GM23338 (cell line): ENCODE measurements at regions not wholly inside any gene's neighbourhood (a gene's known extent, or its start where the extent isn't known, plus 50 kb on each side); places are given as distances from the start of the nearest gene placed in this dataset.

ENCODE experiments used
- ATAC-seq: fragments of 200-7000 bp; cut with Tn5 transposase; 3 replicates; pipeline ENCODE4 v1.9.1; 2020
- DNase-seq: peaks from one replicate; pipeline ENCODE4 v3.0.0-alpha.2; 2015; ENCODE audit warnings: low spot score
- H2AFZ ChIP-seq: fragments of 200-600 bp; sonication (generic); 2 replicates; pipeline ENCODE4 v1.8.0; 2016; ENCODE audit warnings: antibody characterized with exemption, mild to moderate bottlenecking, moderate library complexity
- H3F3A ChIP-seq: fragments of 200-600 bp; sonication (generic); replicated peaks from 2 replicates; pipeline ENCODE4 v1.8.0; 2017; ENCODE audit warnings: antibody characterized with exemption, mixed run types, low read depth
- H3K27ac ChIP-seq: fragments of 200-600 bp; sonication (generic); 2 replicates; pipeline ENCODE4 v1.6.1; 2016; ENCODE audit warnings: low read depth
- H3K27me3 ChIP-seq: fragments of 200-600 bp; sonication (generic); 2 replicates; pipeline ENCODE4 v1.8.0; 2016; ENCODE audit warnings: mild to moderate bottlenecking, mixed run types, moderate library complexity; ENCODE audit not compliant: insufficient read depth
- H3K36me3 ChIP-seq: fragments of 200-600 bp; sonication (generic); 2 replicates; pipeline ENCODE4 v1.8.0; 2016; ENCODE audit warnings: mild to moderate bottlenecking; ENCODE audit not compliant: insufficient read depth
- H3K4me1 ChIP-seq: fragments of 200-600 bp; sonication (generic); 2 replicates; pipeline ENCODE4 v1.8.0; 2016; ENCODE audit warnings: mild to moderate bottlenecking, moderate library complexity; ENCODE audit not compliant: insufficient read depth
- H3K4me2 ChIP-seq: fragments of 200-600 bp; sonication (generic); 2 replicates; pipeline ENCODE4 v1.7.1; 2017; ENCODE audit warnings: mixed run types
- H3K4me3 ChIP-seq: fragments of 200-600 bp; sonication (generic); 2 replicates; pipeline ENCODE4 v1.6.1; 2016; ENCODE audit warnings: mixed run types
- H3K79me2 ChIP-seq: fragments of 200-600 bp; sonication (generic); replicated peaks from 2 replicates; pipeline ENCODE4 v1.8.0; 2017; ENCODE audit warnings: mild to moderate bottlenecking; ENCODE audit not compliant: insufficient read depth
- H3K9me2 ChIP-seq: fragments of 200-600 bp; sonication (generic); 2 replicates; pipeline ENCODE4 v1.8.0; 2017; ENCODE audit not compliant: insufficient read depth
- H4K20me1 ChIP-seq: fragments of 200-600 bp; sonication (generic); replicated peaks from 2 replicates; pipeline ENCODE4 v1.8.0; 2017; ENCODE audit warnings: mild to moderate bottlenecking; ENCODE audit not compliant: insufficient read depth
- H3K27ac Mint-ChIP-seq: 2 replicates; pipeline ENCODE4 v1.8.0; 2020; ENCODE audit warnings: inconsistent platforms, mild to moderate bottlenecking, moderate library complexity, mixed read lengths
- H3K27me3 Mint-ChIP-seq: 3 replicates; pipeline ENCODE4 v1.8.0; 2022; ENCODE audit warnings: low read depth, mild to moderate bottlenecking, moderate library complexity, mixed read lengths, inconsistent platforms; ENCODE audit not compliant: insufficient read depth, poor library complexity
- H3K36me3 Mint-ChIP-seq: 3 replicates; pipeline ENCODE4 v1.8.0; 2021; ENCODE audit warnings: low read depth, mild to moderate bottlenecking, inconsistent platforms, moderate library complexity, mixed read lengths
- H3K4me1 Mint-ChIP-seq: 3 replicates; pipeline ENCODE4 v1.8.0; 2020; ENCODE audit warnings: mild to moderate bottlenecking, inconsistent platforms, mixed read lengths
- H3K4me3 Mint-ChIP-seq: 3 replicates; pipeline ENCODE4 v1.8.0; 2021; ENCODE audit warnings: moderate library complexity, mild to moderate bottlenecking, inconsistent platforms, mixed read lengths
- H3K9me3 Mint-ChIP-seq: 3 replicates; pipeline ENCODE4 v1.8.0; 2020; ENCODE audit warnings: moderate library complexity, mild to moderate bottlenecking, inconsistent platforms, mixed read lengths
- CREB1 ChIP-seq: fragments of 250-450 bp; sonication (Bioruptor Pico); IDR thresholded peaks from 2 replicates; pipeline ENCODE4 v1.5.0; 2020; ENCODE audit warnings: low read depth, mild to moderate bottlenecking, moderate library complexity
- CTCF ChIP-seq, 2 experiments: fragments of 200-600 bp in 1 of 2; sonication (generic) in 1 of 2; conservative IDR thresholded peaks; 2 replicates each; pipeline versions ENCODE4 v1.5.1 to v1.6.1; 2016 to 2017; ENCODE audit warnings: antibody characterized with exemption in 2 of 2, low read depth in 2 of 2, mild to moderate bottlenecking in 2 of 2, moderate library complexity in 1 of 2
- ETS1 ChIP-seq: IDR thresholded peaks from 2 replicates; pipeline ENCODE4 v1.6.1; 2016; ENCODE audit warnings: antibody characterized with exemption
- EZH2 ChIP-seq: fragments of 200-600 bp; sonication (generic); IDR thresholded peaks from one replicate; pipeline ENCODE4 v1.8.0; 2017; ENCODE audit warnings: antibody characterized with exemption, mild to moderate bottlenecking, low read depth; ENCODE audit not compliant: unreplicated experiment
- EZH2phosphoT487 ChIP-seq: fragments of 200-600 bp; sonication (generic); IDR thresholded peaks from one replicate; pipeline ENCODE4 v1.8.1; 2018; ENCODE audit warnings: antibody characterized with exemption; ENCODE audit not compliant: unreplicated experiment
- JUNB ChIP-seq: IDR thresholded peaks from one replicate; pipeline ENCODE4 v1.6.1; 2016; ENCODE audit warnings: antibody characterized with exemption; ENCODE audit not compliant: unreplicated experiment
- NANOG ChIP-seq: IDR thresholded peaks from 2 replicates; pipeline ENCODE4 v1.6.1; 2016; ENCODE audit warnings: antibody characterized with exemption, borderline replicate concordance
- POLR2AphosphoS5 ChIP-seq: IDR thresholded peaks from 2 replicates; pipeline ENCODE4 v1.6.1; 2016; ENCODE audit warnings: antibody characterized with exemption, low read depth
- STAT1 ChIP-seq: IDR thresholded peaks from one replicate; pipeline ENCODE4 v1.6.1; 2016; ENCODE audit warnings: antibody characterized with exemption; ENCODE audit not compliant: unreplicated experiment
- ZNF114 ChIP-seq: fragments of 250-450 bp; sonication (Bioruptor Pico); IDR thresholded peaks from 2 replicates; pipeline ENCODE4 v1.5.0; 2020; ENCODE audit warnings: mild to moderate bottlenecking, moderate library complexity
- ZNF331 ChIP-seq: fragments of 250-450 bp; sonication (Bioruptor Pico); IDR thresholded peaks from 2 replicates; pipeline ENCODE4 v1.5.0; 2020; ENCODE audit warnings: low read depth, mild to moderate bottlenecking, moderate library complexity
- ZNF462 ChIP-seq: fragments of 250-450 bp; sonication (Bioruptor Pico); IDR thresholded peaks from 2 replicates; pipeline ENCODE4 v1.5.0; 2020; ENCODE audit warnings: mild to moderate bottlenecking, moderate library complexity
- TF ChIP-seq, protein P1 (sequence below): IDR thresholded peaks from one replicate; pipeline ENCODE4 v1.6.1; 2018; ENCODE audit warnings: antibody characterized with exemption; ENCODE audit not compliant: unreplicated experiment

DNA sequence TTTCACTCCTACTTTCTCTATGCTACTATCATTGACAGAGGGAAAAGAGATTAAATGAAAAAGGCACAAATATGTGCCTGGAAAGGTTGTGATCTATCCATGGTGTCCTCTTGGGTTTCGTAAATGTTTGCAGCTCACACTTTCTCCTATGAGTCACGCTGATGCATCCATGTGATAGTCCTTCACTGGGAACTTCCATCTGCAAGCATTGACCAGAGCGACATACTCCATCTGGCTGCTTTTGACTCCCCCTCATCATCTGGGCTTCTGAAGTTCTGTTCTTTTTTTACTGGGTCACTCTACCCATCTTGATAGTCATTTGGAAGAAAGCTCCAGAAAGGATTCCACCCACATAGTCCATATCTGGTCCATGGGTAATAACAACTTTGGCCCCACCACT is 84.7 kb upstream of the NDST3 start:
- Histone ChIP-seq H3K4me3 (no peak overlapping the region), H3K27me3 (no peaks in the 10 kb centered on the region), H3K36me3 (no peaks in the 10 kb centered on the region), H2AFZ (no peak overlapping the region), H3K79me2 (no peaks in the 10 kb centered on the region), H3F3A (no peaks in the 10 kb centered on the region), H3K9me2 (no peaks in the 10 kb centered on the region; the same call in none of the 2 replicates), H3K27ac (no peak overlapping the region), H3K4me2 (no peak overlapping the region), H3K4me1 (no peaks in the 10 kb centered on the region), H4K20me1 (no peaks in the 10 kb centered on the region)
- ATAC-seq (no peak), DNase-seq (no peak)
- Mint-ChIP-seq H3K4me1 (no peaks in the 10 kb centered on the region), H3K9me3 (peaks cover 8% of the 10 kb centered on the region; the same call in 2 of the 3 replicates), H3K27ac (no peak overlapping the region), H3K36me3 (peaks cover 4% of the 10 kb centered on the region; the same call in 1 of the 3 replicates), H3K27me3 (no peaks in the 10 kb centered on the region), H3K4me3 (no peak overlapping the region)
- TF ChIP-seq STAT1 (no peak), NANOG (no peak), ZNF331 (CRISPR knock-in tag) (no peak), CTCF (conservative IDR thresholded peaks at IDR 0.05; ENCODE audit: low read depth in 2 of 2) (no peak), EZH2 (no peak), ZNF462 (CRISPR knock-in tag) (no peak), EZH2phosphoT487 (no peak), JUNB (no peak), ZNF114 (no peak), POLR2AphosphoS5 (no peak), CREB1 (no peak), ETS1 (no peak)
- TF ChIP-seq, protein P1, sequence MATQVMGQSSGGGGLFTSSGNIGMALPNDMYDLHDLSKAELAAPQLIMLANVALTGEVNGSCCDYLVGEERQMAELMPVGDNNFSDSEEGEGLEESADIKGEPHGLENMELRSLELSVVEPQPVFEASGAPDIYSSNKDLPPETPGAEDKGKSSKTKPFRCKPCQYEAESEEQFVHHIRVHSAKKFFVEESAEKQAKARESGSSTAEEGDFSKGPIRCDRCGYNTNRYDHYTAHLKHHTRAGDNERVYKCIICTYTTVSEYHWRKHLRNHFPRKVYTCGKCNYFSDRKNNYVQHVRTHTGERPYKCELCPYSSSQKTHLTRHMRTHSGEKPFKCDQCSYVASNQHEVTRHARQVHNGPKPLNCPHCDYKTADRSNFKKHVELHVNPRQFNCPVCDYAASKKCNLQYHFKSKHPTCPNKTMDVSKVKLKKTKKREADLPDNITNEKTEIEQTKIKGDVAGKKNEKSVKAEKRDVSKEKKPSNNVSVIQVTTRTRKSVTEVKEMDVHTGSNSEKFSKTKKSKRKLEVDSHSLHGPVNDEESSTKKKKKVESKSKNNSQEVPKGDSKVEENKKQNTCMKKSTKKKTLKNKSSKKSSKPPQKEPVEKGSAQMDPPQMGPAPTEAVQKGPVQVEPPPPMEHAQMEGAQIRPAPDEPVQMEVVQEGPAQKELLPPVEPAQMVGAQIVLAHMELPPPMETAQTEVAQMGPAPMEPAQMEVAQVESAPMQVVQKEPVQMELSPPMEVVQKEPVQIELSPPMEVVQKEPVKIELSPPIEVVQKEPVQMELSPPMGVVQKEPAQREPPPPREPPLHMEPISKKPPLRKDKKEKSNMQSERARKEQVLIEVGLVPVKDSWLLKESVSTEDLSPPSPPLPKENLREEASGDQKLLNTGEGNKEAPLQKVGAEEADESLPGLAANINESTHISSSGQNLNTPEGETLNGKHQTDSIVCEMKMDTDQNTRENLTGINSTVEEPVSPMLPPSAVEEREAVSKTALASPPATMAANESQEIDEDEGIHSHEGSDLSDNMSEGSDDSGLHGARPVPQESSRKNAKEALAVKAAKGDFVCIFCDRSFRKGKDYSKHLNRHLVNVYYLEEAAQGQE, result no peak
